HG03442 (cell line): ENCODE measurements at regions not wholly inside any gene's neighbourhood (a gene's known extent, or its start where the extent isn't known, plus 50 kb on each side); places are given as distances from the start of the nearest gene placed in this dataset.
"Not testable (repeated sequence)": the region's sequence is repeated elsewhere in the genome, so short reads cannot be mapped to it uniquely, and the experiment has no call there.

ENCODE experiments used
- ATAC-seq: cut with Tn5 transposase; IDR thresholded peaks from one replicate; pipeline ENCODE4 v1.9.1; 2021; ENCODE audit warnings: mild to moderate bottlenecking, moderate library complexity; ENCODE audit not compliant: unreplicated experiment

DNA sequence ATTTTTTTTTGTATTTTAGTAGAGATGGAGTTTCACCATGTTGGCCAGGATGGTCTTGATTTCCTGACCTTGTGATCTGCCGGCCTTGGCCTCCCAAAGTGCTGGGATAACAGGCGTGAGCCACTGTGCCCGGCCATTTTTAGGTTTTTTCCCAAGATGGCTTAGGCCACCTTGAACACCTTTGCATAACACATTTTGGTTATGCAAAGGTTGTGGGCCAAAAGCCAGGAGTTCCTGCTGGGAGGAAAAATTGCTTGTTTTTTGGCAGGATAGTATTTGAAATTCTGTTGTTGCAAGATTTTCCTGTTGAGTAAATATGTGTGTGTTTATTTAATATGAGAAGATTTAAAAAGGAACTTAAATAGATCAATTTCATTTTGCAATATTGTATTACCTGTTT is 65.3 kb upstream of the KCNJ18 start:
- not testable (repeated sequence) for ATAC-seq
